ENCODE measurements at regions not wholly inside any gene's neighbourhood (a gene's known extent, or its start where the extent isn't known, plus 50 kb on each side); places are given as distances from the start of the nearest gene placed in this dataset.
A peak's percentile ranks its signal among the peaks of the same experiment; 100 is the strongest.

DNA sequence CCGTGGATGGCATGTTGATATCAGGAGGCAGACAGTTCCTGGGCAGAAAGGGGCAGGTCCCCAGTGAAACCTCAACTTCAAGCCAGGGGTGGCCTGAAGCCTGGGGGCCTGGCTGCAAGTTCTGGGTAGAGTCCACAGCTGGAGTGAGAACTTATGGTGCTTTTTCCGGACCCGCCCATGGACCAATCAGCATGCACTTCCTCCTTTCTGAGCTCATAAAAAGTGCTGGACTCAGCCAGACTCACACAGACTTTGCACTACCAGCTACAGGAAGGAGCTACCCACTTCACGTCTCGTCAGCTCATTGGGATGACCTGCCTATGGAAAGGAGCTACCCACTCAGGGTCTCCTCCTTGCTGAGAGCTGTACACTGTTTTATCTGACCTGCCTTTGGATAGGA lies 183.1 kb upstream of the MC4R start:
- no peak for DNase-seq

GRCh38 chr18:60556326-60556725 lies 183.8 kb upstream of the MC4R start:
- no peak for DNase-seq

GRCh38 chr18:60560071-60560470 lies 187.5 kb upstream of the MC4R start:
- DNase-seq = no peak

- no peak for DNase-seq
Observed at GRCh38 chr18:60563082-60563481, 190.5 kb upstream of the MC4R start.

- no peak for DNase-seq
Observed at GRCh38 chr18:60568220-60568619, 195.6 kb upstream of the MC4R start.

DNA sequence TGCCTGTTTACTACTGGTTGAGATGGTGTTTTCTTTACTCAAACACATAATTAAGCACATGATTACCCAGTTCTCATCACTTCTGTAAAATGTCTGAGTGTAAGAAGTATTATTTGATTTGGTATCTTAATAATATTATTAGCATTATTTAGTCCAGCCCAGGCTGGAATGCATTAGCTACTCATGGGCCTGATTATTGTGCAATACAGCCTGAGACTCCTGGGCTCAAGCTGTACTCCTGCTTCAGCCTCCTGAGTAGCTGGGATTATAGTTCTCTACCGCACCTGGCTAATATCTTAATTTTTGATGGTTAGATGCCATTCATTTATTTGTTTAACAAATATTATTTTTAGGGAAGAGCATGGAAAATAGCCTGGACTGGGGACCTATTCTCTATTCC lies 197.6 kb upstream of the MC4R start:
- DNase-seq = no peak

DNA sequence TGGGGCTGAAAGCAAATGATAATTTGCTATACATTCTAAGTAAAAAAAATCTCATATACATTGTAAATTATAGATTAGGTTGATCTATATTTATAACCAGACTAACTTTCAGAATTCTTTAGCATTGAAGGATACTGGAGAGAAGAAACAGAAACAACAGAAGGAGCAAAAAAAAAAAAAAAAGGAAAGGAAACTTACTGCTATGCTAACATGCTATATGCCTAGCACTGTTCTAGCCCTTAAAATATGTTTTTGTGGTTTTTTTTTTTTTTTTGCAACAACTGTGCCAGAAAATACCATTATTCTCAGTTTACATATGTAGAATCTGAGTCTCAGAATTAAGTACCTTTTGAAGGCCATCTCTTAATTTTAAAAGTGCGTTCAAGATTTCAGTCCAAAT lies 204.9 kb upstream of the MC4R start:
- no peak for DNase-seq

GRCh38 chr18:60585670-60586069 lies 213.1 kb upstream of the MC4R start:
- DNase-seq = no peak

DNA sequence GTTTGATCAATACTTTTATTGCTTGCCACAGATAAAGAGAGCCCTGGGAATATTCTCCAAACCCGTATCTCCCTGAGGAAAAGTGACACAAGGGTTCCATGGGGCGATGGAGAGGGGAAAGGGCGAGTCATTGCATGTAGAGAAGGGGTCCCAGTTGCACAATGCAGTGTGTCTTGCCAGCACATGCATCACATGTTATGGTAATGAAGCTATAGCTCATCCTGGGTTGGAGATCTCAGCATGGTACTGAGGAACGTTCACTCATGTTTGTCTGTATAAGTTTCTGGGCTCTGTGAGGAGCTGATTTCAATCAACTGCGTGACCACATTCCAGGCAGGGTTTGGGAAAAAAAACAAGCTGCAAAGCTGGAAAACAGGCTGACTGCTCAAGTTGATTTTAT lies 220.7 kb upstream of the MC4R start:
- no peak for DNase-seq

- no peak for DNase-seq
Observed at GRCh38 chr18:60596928-60597327, 224.4 kb upstream of the MC4R start.

GRCh38 chr18:60599267-60599666 lies 226.7 kb upstream of the MC4R start:
- no peak for DNase-seq

DNA sequence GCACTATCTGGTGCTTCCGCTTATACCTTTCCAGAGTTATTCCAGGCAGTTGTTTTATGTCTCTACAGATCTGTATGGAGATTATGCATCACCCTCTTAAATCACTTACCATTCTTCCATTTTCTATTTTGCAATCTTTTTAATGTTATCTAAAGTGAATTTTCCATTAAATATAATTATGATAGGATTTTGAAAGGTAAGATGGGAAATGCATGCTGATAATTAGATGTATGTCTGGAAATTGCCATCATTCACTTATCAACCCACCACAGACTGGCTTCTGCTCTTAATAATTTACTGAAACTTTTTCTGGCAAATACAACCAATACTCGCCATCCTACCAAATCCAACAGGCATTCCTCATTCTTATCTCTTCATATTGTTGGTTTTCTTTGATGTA lies 227.4 kb upstream of the MC4R start:
- no peak for DNase-seq

GRCh38 chr18:60601249-60601648 lies 228.7 kb upstream of the MC4R start:
- no peak for DNase-seq

GRCh38 chr18:60623331-60623730 lies 250.8 kb upstream of the MC4R start:
- no peak for DNase-seq

DNA sequence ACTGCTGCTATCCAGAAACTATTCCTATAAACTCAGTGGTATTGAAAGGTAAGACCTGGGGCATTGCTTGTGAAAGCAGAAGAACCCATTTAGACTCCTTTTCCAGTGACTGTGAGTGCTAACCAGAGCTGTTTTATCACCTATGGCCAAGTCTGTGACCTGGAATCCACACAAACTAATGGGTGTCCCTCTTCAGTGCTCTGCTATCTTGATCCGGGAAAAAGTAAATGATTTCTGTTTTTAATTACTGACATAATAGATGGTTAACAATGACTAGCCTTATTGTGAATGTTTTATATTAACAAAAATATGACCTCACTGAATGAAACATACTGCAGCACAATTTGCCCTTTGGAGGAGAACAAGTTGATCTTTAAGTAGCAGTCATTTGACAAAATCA lies 251.6 kb upstream of the MC4R start:
- DNase-seq = no peak

DNA sequence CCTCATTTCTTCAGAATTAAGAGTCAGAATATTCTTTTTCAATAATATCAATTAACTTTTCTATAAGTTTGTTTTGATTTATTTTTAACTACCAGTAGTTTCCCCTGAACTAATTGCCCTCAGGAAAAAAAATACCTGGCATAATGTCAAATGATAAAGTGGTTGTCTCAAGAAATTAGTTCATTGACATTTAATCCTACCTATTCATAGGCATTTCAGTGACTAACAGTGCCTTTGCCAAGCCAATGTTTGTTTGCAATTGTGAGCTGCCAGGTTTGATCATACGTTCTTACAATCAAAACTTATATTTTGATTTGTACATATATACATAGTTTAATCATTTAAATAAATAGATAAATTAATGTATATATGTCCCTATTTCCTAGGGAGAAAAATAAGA lies 267.3 kb upstream of the MC4R start:
- DNase-seq = no peak

- DNase-seq = no peak
Observed at GRCh38 chr18:60643009-60643408, 270.4 kb upstream of the MC4R start.

DNA sequence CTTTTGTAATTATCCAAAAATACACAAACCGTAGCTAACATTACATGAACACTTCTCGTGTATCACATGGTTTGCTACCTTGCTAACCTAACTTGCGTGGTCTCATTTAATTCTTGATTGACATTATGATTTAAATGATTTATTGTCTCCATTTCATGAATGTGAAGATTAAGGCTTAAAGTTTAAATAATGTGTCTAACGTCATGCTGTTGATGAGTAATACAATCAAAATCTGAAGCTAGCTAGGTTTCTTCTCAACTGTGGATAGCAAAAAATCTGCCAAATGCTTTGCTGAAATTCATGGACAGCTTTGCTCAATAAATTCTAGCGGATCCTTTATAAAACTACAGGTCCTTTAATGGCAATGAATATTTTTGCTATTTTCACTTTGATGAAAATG lies 274.1 kb upstream of the MC4R start:
- DNase-seq = no peak

DNA sequence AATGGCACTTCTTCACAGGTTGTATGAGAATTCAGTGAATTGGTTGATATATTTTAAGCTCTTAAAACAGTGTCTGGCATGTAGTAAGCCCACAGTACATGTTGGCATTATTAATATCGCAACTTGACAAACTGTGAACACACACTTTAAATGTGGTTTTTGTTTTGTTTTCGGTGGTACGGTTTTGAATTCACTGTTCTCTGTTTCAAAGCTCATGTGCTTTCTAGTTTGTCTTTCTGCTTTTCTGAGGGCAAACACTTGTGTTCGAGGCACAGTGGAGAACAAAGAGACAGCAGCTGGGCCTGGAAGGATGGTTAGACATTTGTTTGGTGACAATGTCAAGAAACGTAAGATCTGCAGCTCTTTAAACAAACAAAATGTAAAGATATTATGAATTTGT lies 276.5 kb upstream of the MC4R start:
- no peak for DNase-seq

DNA sequence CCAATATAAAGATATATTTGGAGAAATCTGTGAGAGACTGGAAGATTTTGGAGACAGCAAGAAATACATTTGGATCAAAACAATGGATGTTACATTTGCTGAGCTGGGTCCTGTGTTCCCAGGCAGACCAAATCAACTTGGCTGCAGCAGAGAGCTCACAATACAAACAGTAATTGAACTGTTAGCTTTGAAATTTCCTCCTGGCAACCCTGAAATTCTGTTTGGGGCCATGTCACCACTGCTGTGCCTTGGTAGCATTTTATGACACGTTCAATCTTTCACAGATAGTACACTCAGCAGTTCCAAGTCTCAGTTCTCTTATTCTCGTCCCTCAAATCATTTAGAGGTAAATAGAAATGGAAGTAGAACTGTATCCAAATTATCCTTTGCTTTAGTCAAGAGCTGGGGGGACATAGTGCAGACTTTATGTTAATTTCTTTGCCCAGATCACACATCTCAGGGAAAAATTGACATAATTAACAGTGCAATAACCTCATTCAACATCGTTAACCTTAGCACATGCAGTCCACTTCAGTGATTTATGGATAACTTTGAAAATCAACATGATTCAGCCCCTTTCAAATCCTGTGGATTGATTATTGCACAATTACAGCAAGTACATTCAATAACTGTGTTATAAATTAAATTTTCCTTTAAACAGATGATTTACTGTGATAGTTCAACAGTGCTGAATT lies 277.4 kb upstream of the MC4R start:
- DNase-seq = no peak

DNA sequence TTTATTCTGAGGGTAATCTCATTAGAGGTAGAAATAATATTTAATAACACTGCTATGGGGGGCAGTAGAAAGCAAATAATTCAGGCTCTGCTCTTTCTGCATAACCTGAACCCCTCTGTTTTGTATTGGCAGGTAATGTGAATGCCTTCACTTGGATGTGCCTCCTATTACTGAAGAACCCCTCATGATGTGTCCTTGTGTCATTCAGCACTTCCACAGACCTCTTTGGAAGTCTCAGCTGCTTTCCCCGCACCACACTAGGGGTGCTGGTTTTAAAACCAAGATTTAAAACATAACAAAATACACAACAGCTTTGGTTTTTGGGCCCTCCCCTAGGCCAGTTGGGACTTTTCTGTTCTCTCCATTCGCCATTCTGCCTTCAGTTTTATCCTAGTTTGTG lies 281.7 kb upstream of the MC4R start:
- DNase-seq = no peak

GRCh38 chr18:60656553-60656952 lies 284.0 kb upstream of the MC4R start:
- peak; percentile 16 for DNase-seq

GRCh38 chr18:60662491-60662890 lies 289.9 kb upstream of the MC4R start:
- no peak for DNase-seq

DNA sequence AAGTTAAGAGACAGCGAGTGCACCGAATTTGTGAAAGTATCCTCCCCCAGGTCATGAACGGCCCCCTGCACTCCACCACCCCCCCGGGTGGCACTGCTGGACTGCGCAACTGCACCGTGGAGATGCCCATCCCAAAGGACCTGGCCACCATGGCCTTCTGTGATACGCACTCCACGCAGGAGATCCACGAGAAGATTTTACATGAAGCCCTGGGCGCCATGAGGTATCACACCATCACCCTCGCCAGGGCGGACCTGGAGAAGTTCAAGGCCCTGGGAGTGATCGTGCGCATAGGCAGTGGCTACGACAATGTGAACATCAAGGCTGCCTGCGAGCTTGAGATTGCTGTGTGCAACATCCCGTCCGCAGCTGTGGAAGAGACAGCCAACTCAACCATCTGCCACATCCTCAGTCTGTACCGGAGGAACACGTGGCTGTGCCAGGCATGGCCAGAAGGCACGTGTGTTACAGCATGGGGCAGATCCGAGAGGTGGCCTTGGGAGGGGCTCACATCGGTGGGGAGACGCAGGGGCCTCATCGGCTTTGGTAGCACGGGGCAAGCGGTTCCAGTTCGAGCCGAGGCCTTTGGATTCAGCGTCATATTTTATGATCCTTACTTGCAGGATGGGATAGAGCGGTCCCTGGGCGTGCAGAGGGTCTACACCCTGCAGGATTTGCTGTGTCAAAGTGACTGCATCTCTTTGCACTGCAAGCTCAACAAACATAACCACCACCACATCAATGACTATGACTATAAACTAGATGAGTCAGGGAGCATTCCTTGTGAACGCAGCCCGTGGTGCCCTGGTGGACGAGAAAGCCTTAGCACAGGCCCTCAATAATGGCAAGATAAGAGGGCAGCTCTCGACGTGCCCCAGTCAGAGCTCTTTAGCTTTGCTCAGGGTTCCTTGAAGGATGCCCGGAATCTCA lies 290.8 kb upstream of the MC4R start:
- DNase-seq = no peak

DNA sequence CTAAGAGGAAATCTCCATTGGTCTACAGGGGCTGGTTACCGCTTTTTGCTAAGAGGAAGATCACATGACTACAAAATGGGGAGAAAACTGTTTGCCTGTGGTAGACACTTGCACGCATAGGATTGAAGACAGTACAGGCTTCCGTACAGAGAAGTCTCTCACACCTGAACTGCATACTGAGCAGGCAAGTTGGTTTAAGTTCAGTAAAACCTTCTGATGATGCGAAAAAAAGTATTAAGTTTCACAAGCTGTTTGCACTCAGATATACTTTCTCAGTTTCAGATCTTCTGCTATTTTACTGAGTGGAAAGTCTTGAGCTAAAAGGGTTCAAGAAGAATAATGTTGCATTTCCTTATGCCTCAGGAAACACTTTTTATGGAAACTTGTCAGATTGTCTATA lies 292.2 kb upstream of the MC4R start:
- no peak for DNase-seq
